NCI-H2171 (cell line): ENCODE measurements at regions not wholly inside any gene's neighbourhood (a gene's known extent, or its start where the extent isn't known, plus 50 kb on each side); places are given as distances from the start of the nearest gene placed in this dataset.

Source experiments
- DNase-seq: peaks from one replicate; lab custom pipeline; 2025; lab: John Stamatoyannopoulos, UW

DNA sequence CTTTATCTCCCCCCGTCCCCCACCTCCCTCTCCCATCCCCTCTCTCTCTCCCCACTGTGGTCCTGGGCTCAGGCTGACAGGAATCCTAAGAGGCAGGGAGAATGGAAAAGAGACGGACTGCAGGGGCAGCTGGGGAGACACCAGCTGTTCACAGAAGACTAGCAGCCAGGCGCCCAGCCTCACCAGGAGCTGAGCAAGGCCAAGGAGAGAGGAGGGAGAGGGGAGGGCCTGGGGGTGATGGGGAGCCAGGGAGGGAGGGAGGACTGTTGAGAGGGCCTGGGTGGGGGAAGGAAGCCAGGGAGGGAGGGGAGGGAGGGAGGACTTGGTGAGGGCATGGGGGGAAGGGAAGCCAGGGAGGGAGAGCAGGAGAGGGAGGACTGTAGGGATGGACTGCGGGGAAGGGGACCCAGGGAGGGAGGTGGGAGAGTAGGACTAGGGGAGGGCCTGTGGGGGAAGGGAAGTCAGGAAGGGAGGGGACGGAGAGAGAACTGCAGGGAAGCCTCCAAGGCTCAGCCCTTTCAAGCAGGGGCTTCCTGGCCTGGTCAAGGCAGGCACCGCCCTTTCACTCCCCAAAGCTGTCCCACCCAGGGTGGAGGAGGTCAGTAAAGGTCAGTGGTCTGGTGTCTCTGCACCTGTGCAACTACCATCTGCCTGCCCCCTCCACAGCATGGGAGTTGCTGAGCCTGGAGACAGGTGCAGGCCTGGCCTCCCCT, 517.7 kb upstream of the MYT1L start:
- peak; percentile 96 for DNase-seq

DNA sequence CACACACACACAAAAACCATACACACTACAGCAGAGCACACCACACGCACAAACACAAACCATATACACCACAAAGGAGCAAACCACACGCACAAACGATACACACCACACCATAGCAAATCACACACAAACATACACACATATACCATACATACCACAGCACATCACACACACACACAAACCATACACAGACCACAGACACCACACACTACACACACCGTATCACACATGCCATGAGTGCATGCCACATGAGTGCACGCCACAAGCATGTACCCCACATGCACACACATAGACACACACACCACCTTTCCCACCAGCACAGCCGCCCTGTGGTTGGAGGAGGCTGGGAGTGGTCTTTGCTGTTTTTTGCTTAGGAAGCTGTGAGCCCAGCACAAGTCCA, 517.1 kb upstream of the MYT1L start:
- DNase-seq = no peak

DNA sequence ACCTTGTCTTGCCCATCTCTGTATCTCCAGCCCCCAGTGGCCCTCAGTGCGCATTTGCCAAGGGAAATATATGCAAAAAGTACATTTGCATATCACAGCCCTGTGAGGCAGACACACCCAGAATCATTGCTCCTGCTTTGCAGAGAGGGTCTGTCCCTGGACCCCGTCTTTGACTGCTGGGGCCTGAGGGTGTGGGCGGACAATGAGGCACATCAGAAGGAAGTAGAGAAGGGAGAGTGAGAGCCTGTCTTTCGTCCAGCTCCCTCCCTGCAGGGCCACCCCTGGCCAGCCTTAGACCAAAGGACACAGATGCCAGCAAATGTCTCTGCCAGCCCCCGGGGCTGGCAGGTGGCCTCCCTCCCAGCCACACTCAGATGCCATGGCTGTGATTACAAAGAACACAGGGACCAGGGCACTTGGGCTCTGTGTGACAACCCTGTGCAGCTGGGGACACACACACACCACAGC, 516.2 kb upstream of the MYT1L start:
- DNase-seq = peak; percentile 42

DNA sequence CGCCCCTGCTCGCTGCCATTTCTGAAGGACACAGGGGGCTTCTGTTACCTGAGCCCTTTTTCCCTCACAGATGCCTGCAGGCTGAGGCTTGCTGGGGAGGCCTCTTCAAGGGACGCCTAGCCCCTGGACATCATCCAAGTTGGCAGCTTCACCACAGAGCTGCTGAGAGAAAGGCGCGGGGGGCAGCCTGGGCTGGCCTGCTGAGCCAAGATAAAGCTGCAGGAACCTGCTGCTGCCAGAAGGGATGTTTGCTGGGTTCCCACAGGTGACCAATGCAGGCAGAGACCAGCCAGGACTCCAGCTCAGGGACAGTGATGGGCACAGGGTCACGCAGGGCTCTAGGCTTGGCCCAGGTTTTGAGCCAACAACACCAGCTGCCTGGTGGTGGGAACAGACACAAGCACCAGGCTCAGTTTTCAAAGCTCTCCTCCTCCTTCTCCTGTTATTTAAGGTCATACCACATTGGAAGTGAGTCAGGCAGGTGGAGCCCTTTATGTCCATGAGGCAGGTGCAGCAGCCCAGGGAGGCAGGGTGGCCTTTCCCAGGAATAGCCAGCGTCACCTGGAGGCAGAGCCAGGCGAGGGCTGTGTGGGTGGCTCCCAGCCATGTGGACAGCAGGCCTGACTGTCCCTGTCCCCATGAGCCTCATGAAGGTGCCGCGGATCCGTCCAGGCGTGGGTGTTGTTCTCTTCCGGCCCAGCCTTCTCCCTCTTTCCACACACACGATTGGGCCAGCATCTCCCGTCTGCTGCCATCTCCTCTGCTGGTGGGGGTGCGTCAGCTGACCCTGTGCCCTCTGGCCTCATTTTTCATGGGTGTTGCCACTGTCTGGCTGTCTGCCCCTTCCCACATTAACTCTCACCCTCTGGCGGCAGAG, 515.5 kb upstream of the MYT1L start:
- DNase-seq = peak; percentile 98

DNA sequence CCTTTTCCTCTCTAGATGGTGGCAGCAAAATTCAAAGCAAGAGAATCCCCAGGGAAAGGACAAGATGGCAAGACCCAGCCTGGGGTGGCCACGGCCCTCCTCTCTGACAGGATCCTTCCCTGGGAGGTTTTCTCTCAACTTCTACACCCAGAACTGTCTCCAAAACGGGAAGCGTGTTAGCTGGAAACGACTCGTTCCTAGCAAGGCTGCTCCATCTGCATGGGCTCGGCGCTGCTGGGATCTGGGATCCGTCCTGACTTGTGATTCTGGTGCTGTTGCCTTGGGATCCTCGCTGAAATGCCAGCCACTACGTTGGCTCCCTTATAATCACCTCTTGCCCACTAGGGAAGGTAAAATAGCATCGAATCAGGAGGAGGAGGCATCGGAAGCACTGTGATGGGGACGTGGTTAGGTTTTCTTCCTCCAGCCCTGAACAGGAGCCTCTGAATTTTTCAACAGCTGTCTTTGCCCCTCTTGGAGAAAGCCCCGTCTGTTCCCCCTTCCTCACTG, 514.8 kb upstream of the MYT1L start:
- peak; percentile 75 for DNase-seq

DNA sequence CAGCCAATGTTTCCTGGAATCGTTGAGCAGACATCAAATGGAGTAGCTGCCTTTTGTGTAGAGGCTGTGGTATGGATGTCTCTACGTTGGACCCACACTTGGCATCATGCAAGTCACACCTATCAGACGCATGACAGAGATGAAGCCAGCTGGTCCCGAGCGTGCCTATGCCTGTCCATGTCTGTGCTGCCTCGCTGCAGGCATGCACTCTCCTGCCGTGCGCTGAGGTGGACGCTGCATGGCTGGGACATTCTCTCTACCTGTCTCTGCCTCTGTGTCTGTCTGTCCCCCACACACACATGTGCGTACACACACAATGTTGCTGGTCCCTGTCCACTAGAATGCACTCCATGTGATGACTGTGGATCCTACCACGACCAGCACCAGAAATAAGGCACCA, 514.2 kb upstream of the MYT1L start:
- peak; percentile 86 for DNase-seq

DNA sequence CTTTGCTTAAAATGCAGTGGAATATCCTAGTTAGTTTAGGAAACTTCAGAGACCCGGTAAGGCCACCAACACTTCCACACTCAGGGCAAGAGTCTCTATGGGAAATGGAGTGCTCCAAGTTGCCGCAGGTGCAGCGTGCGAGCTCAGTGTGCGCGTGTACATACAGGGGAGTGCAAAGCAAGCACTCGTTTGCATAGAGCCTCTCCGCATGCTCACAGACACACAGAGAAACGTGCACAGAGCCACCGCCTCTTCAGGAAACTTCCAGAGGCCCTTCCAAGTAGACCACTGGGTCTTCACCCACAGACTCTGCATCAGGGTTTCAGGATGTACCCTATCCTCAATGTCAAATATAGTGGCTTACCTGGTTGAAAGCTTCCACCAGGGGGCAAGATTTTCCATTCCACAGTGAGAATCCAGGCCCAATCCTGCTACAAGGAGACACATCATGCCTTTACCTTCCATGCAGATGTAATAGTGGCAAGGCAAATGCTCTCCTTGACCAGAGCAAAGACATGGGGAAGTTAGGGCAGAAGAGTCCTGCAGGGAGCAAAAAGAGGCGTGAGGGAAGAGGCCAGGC, 513.0 kb upstream of the MYT1L start:
- no peak for DNase-seq

DNA sequence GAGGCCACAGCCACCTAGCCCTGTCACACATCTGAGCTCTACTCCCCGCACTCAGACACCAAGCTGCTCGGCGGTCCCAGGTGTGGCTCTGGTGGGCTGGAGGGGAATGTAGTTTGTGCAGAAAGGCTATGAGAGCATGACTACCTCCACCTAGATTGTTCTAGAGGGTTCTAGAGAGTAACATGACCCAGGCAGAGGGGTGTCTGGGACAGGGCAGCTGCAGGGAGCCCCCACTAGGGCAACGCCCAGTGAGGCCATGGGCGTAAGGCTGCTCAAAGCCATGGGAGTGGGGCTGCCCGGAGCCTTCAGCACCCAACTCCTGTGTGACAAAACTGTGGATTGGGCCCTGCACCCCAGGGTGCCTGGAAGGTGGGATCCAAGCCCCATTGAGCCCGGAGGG, 511.4 kb upstream of the MYT1L start:
- no peak for DNase-seq

DNA sequence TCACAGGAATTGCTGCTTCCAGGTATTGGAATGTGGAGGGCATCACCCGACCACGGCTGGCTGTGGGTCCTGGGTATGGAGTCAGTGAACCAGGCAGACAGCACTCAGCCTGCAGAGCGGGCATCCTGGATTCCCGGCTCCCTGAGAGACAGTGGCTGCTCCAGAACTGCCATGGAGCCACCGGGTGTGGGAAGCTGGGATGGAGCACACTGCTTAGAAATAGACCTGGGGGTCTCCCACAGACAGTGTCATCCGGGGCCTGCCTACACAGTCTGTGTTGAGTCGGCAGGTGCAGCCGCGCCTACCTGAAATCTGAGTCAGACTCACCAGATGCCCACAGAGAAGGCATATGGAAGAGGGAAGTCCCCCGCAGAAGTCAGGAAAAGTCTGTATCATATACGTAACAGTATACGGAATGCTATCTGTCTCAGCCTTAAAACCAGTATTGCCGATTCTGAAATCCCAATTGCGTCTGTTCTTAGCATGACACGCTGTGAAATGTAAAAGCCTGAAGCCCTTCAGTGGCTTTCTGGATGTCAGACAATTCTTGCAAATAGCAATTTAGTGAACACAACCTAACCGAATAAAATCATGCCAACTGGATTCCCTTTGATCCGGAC, 509.7 kb upstream of the MYT1L start:
- peak; percentile 84 for DNase-seq

DNA sequence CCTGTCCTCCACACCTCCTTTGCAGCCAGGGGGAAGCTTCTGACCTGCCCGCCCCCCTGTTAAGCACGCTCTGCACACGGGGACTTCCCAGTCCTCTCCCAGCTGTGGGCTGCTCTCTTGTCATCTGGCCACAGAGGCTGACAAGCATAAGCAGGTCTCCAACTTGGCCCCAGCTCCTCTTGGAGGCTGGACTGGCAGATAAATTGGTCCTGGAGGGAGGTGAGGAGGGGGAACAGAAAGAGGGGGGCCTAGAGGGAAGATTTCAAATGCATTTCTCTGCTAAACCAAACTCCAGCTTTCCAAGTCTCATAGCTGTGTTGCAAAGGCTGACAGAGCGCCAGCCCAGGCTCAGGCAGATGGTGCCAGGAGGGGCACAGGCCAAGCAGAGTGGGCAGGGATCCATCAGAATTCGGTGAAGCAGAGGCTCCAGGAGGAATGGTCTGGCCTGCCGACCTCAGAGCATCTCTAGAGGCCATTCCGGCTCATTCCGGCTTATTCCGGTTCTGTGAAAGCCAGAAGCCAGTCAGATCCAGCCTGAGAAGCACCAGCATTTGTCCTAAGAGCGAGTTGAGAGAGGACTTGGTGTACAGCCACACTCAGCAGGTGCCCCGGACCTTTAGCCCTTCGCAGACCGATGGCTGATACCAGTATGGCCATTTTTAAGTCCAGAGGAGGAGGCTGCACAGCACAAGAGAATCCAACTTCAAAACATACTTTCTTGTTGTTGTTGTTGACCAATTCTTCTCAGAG, 508.9 kb upstream of the MYT1L start:
- no peak for DNase-seq

DNA sequence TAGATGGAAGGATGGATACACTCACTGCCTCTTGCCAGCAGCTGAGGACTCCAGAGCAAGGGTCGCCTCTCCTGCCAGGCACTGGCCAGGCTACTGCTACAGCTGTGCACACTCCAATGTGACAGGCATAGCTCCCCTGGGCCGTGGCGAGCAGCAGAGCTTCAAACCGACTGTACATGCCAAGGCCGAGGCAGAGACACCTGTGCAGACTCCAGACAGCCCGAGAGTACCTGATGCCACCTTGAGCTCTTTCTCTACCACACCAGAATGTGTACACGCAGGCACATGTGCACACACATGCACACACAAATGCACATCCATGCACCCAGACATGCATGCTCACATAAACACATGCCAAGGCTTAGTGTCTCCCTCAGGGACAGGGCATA, 508.3 kb upstream of the MYT1L start:
- no peak for DNase-seq

DNA sequence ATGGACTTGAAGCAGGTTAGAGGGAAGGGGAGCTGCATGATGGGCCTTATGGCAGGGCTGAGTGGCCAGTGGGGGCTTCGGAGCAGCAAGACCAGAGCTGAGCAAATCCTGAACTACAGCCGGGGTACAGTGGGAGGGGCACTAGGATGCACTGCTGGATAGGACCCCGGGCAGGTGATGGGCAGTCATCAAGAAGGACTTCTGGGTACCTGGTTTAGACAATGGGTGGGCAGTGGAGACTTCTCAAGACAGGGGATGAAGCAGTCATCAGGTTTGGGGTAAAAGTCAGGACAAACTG, 507.4 kb upstream of the MYT1L start:
- DNase-seq = no peak

DNA sequence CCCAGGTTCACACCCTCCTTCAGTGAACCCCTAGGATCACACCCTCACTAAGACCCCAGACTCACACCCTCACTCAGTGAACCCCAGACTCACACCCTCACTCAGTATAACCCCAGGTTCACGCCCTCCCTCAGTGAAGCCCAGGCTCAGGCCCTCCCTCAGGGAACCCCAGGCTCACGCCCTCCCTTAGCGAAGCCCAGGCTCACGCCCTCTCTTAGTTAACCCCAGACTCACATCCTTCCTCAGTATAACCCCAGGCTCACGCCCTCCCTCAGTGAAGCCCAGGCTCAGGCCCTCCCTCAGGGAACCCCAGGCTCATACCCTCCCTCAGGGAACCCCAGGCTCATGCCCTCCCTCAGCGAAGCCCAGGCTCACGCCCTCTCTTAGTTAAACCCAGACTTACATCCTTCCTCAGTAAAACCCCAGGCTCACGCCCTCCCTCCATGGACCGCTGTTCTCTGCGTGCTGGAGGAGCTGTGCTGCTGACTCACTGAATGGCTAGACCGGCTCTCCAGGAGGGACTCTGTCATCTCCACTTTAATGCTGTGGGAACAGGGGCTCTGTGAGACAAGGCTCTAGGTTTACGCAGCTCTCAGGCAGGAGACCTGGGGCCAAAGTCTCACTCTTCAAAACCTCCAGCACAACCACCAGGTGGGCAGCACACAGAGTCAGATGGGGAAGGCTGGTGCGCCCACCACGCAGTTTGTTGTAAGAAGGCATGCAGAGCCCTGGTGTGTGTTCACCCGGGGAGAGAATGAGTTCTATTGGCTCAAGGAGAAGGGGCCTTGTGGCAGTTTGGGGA, 506.9 kb upstream of the MYT1L start:
- no peak for DNase-seq

DNA sequence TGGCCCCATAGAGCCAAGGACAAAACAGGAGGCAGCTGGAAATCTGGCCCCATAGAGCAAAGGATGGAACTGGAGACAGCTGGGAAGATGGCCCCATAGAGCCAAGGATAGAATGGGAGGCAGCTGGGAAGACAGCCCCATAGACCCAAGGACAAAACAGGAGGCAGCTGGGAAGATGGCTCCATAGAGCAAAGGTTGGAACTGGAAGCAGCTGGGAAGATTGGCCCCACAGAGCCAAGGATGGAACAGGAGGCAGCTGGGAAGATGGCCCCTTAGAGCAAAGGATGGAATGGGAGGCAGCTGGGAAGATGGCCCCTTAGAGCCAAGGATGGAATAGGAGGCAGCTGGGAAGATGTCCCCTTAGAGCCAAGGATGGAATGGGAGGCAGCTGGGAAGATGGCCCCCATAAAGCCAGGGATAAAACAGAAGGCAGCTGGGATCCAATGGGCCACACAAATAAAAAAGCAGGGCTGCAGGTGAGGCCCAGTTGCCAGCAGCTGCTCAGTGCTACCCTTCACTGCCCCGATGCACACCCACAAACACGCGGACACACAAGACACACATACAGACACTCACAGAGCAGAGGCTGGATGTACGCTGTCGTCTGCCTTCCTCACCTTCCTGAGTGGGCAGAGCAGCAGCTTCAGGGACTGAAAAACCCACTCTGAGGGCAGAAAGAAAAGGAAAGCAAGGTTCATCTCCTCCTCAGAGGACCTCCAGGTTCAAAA, 505.4 kb upstream of the MYT1L start:
- no peak for DNase-seq

DNA sequence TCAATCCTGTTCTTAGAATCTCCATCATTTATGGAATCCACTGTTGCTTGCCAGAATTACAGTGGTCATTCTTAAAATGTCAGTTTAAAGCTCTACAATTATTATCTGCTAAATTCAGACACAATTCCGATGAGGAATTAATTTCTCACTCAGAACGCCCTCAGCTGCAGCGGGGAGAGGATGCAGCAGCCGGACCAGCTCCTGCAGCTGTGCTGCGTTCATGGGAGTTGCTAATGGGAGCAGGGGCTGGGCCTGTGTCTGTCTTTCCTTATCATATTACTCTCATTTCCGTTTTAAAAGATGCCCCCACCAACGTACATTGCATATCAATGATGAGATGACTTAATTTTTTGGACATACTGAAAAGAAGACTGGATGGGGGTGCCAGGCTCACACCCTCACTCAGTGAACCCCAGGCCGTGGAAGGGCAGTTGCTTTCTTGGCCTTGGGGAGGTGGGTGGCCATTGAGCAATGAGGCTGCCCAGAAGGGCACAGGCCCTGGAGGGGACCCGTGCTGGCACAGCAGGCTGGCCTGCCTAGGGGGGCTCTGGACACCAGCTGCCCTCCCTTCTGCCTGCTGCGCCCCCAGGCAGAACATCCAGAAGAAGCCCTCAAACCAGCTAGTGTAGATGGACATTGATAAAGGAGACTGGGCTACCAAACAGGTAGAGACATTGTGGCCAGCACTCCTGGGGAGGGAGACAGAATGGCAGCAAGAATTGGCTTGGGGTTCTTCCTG, 503.6 kb upstream of the MYT1L start:
- DNase-seq = no peak

DNA sequence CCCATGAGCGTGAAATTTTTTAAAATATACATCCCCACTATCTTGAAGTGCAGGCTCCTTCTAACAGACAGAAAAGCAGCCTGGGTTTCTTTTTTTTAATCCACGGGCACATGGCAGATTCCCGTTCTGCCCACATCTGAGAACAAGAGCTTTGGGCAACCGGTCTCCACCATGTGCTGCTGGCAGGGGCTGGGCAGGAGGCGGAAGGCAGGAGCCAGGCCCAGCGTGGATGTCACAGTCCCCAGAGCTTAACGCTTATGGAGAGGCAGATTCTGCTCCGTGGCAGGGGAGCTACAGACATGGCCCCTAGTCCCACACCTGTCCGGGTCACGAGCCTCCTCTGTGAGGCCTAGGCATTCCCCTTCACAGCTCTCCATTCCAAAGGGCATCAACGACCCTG, 503.0 kb upstream of the MYT1L start:
- DNase-seq = no peak

DNA sequence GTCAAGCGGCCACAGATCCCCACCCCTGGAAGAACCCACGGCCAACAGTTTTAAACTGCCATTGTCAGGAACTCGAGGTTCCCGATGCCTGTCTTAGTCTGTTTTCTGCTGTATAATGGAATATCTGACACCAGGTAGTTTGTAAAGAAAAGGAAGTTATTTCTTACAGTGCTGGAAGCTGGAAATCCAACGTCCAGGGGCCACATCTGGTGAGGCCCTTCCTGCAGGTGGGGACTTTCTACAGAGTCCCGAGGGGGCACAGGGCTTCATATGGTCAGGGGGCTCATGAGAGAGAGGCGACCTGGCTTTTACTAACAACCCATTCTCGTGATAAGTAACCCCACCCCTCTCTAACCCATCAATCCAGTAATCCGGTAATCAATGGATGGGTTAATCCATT, 501.6 kb upstream of the MYT1L start:
- no peak for DNase-seq

DNA sequence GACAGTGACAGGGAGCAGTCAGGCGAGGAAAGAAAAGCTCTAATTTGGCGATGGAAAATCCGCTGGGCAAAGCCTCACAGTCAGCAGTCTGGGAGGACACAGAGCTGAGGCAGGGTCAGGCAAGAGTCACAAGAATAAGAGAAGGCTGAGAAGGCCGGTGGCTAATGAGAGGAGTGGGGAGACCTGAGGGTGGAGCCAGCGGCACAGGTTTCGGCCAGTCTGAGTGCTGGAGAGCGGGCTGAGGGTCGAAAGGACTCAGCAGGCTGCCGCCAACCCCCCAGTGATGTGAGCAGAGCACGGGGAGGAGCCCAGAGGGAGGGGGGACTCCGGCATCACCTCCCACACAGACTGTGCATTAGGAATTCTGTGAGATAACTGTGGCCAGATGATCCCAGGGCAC, 500.6 kb upstream of the MYT1L start:
- DNase-seq = no peak

DNA sequence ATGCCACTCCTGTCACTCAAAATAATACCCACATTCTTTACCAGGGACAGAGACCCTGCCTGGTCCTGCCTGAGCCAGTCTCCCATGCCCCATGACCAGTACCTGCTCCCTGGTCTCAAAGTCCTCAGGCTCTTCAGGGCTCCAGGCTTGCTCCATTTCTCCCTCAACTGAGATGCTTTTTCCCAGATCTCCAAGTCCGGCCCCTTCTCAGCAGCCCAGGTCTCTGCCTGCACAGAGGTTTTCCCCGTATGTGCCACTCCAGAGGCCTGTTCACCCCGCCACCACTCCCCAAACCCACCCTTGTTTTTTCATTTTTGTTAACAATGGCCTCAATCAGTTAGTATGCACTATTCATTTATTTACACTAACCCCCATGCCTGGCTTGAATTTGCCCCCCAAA, 499.5 kb upstream of the MYT1L start:
- no peak for DNase-seq
